SH-SY5Y (cell line): ENCODE measurements at regions not wholly inside any gene's neighbourhood (a gene's known extent, or its start where the extent isn't known, plus 50 kb on each side); places are given as distances from the start of the nearest gene placed in this dataset.

Source experiments
- GATA2 ChIP-seq: IDR thresholded peaks from 2 replicates; pipeline ENCODE4 v1.6.1; 2011; ENCODE audit warnings: mild to moderate bottlenecking, low read depth, low read length
- GATA3 ChIP-seq: IDR thresholded peaks from 2 replicates; pipeline ENCODE4 v1.6.1; 2011; ENCODE audit warnings: low read depth, mild to moderate bottlenecking, low read length, moderate library complexity

- no peak for TF ChIP-seq GATA3
- no peak for TF ChIP-seq GATA2
Measured at GRCh38 chr1:60984062-60984799, 98.1 kb upstream of the NFIA start.
